GM12878 (cell line): ENCODE measurements at regions not wholly inside any gene's neighbourhood (a gene's known extent, or its start where the extent isn't known, plus 50 kb on each side); places are given as distances from the start of the nearest gene placed in this dataset.

Experiments used
- ATAC-seq: fragments of 200-7000 bp; cut with Tn5 transposase; 3 replicates; pipeline ENCODE4 v1.9.1; 2020; ENCODE audit warnings: mild to moderate bottlenecking, moderate library complexity
- BruUV-seq: library from RNA; stranded (reverse); fragments of 400-500 nt; replicated peaks from 2 replicates; lab custom pipeline; 2021; lab: Mats Ljungman, UMichigan
- CTCF ChIA-PET: fragments of 300-600 bp; sonication (Branson Sonifier 250); formaldehyde crosslinking; extraction: SDS; loops from one replicate; lab custom pipeline; 2021; ENCODE audit warnings: inconsistent platforms; lab: Yijun Ruan, JAX
- POLR2A ChIA-PET: fragments of 350-600 bp; formaldehyde crosslinking; extraction: SDS; loops from one replicate; lab custom pipeline; 2021; ENCODE audit warnings: inconsistent platforms; lab: Charles Lee
- RAD21 ChIA-PET: fragments of 300-600 bp; sonication (Branson Sonifier 250); formaldehyde crosslinking; loops from one replicate; lab custom pipeline; 2023; ENCODE audit warnings: antibody characterized with exemption; ENCODE audit not compliant: unreplicated experiment; lab: Charles Lee
- SMC1A ChIA-PET: fragments of 300-600 bp; sonication (Branson Sonifier 250); formaldehyde crosslinking; loops from one replicate; lab custom pipeline; 2023; ENCODE audit not compliant: unreplicated experiment, uncharacterized antibody; lab: Charles Lee
- DNase-seq: peaks from one replicate; pipeline ENCODE4 v3.0.0-alpha.2; 2011; ENCODE audit warnings: low read depth, low spot score
- FAIRE-seq: peaks from 3 replicates; lab custom pipeline; 2011; peaks lifted over from hg19 to GRCh38; lab: Jason Lieb, UNC
- H2AFZ ChIP-seq: 2 replicates; pipeline ENCODE4 v1.6.0; 2011; ENCODE audit warnings: low read depth, low read length, control low read depth; ENCODE audit not compliant: control insufficient read depth
- H3K27ac ChIP-seq: 2 replicates; pipeline ENCODE4 v1.5.1; 2011; ENCODE audit warnings: control low read depth; ENCODE audit not compliant: control insufficient read depth, insufficient read depth
- H3K27me3 ChIP-seq, 2 experiments: replicated peaks in 1 of 2; 2 replicates each; pipeline versions ENCODE4 v1.6.0 to v1.6.1; 2011; ENCODE audit warnings: low read length in 1 of 2; ENCODE audit not compliant: control insufficient read depth in 2 of 2, insufficient read depth in 2 of 2
- H3K36me3 ChIP-seq, 2 experiments: 2 replicates each; pipeline ENCODE4 v1.5.1; 2011; ENCODE audit warnings: low read length in 1 of 2; ENCODE audit not compliant: control insufficient read depth in 2 of 2, insufficient read depth in 2 of 2
- H3K4me1 ChIP-seq: 2 replicates; pipeline ENCODE4 v1.6.1; 2011; ENCODE audit warnings: mild to moderate bottlenecking, low read length, moderate library complexity, mixed read lengths; ENCODE audit not compliant: control insufficient read depth, insufficient read depth
- H3K4me2 ChIP-seq: 2 replicates; pipeline ENCODE4 v1.6.0; 2011; ENCODE audit warnings: control low read depth; ENCODE audit not compliant: control insufficient read depth, insufficient read depth
- H3K4me3 ChIP-seq: fragments of 200-600 bp; sonication (generic); 2 replicates; pipeline ENCODE4 v1.5.1; 2016
- H3K79me2 ChIP-seq: 2 replicates; pipeline ENCODE4 v1.6.0; 2011; ENCODE audit warnings: low read length; ENCODE audit not compliant: control insufficient read depth, insufficient read depth
- H3K9ac ChIP-seq: 2 replicates; pipeline ENCODE4 v1.8.0; 2011; ENCODE audit warnings: low read length, control low read depth, mixed read lengths; ENCODE audit not compliant: control insufficient read depth, insufficient read depth
- H3K9me3 ChIP-seq: replicated peaks from 3 replicates; pipeline ENCODE4 v1.5.1; 2011; ENCODE audit warnings: mild to moderate bottlenecking, low read length; ENCODE audit not compliant: control insufficient read depth, insufficient read depth
- H4K20me1 ChIP-seq: 2 replicates; pipeline ENCODE4 v1.6.0; 2011; ENCODE audit not compliant: control insufficient read depth, insufficient read depth
- CBFB ChIP-seq: IDR thresholded peaks from 2 replicates; pipeline ENCODE4 v1.6.1; 2016; ENCODE audit warnings: antibody characterized with exemption, low read depth
- EED ChIP-seq: sonication (generic); IDR thresholded peaks from 2 replicates; pipeline ENCODE4 v1.6.1; 2016; ENCODE audit warnings: antibody characterized with exemption, low read depth
- HDGF ChIP-seq: fragments of 450-650 bp; IDR thresholded peaks from 2 replicates; pipeline ENCODE4 v1.6.1; 2016; ENCODE audit warnings: antibody characterized with exemption
- KAT2A ChIP-seq: conservative IDR thresholded peaks from 2 replicates; pipeline ENCODE4 v1.6.1; 2011; ENCODE audit warnings: low read depth, low read length; ENCODE audit not compliant: control insufficient read depth
- NR2C2 ChIP-seq: IDR thresholded peaks from 2 replicates; pipeline ENCODE4 v1.6.1; 2011; ENCODE audit warnings: borderline replicate concordance, low read depth; ENCODE audit not compliant: control insufficient read depth, insufficient read length
- SUZ12 ChIP-seq: fragments of 200-600 bp; sonication (generic); IDR thresholded peaks from one replicate; pipeline ENCODE4 v1.6.1; 2018; ENCODE audit warnings: antibody characterized with exemption, mild to moderate bottlenecking; ENCODE audit not compliant: unreplicated experiment
- TCF3 ChIP-seq: IDR thresholded peaks from 2 replicates; pipeline ENCODE4 v1.6.1; 2012; ENCODE audit warnings: low read depth, mild to moderate bottlenecking, low read length, borderline replicate concordance; ENCODE audit not compliant: insufficient read depth
- WGBS: methylation state at CpG from one replicate; pipeline ENCODE4 v1.1.6; 2016; ENCODE audit warnings: low lambda C conversion rate; ENCODE audit not compliant: insufficient replicate concordance, insufficient coverage; ENCODE audit errors: missing lambda C conversion rate; 5-methylcytosine and 5-hydroxymethylcytosine counted together
- in situ Hi-C: fragments of 300-500 bp; cut with MboI; formaldehyde crosslinking; loops from 9 replicates; pipeline ENCODE4 v1.14.3; 2018; ENCODE audit warnings: mixed read lengths
- intact Hi-C: fragments of 100-400 bp; cut with micrococcal nuclease; formaldehyde crosslinking; loops from one replicate; pipeline ENCODE4 v1.14.2; 2022; ENCODE audit not compliant: unreplicated experiment
- TF ChIP-seq, protein P1 (sequence below): IDR thresholded peaks from 2 replicates; pipeline ENCODE4 v1.6.1; 2012; ENCODE audit warnings: low read depth, low read length, improper control_type of control experiment
- TF ChIP-seq, protein P2 (sequence below): fragments of 450-650 bp; IDR thresholded peaks from 2 replicates; pipeline ENCODE4 v1.6.1; 2017; ENCODE audit warnings: low read depth, mild to moderate bottlenecking, moderate library complexity

DNA sequence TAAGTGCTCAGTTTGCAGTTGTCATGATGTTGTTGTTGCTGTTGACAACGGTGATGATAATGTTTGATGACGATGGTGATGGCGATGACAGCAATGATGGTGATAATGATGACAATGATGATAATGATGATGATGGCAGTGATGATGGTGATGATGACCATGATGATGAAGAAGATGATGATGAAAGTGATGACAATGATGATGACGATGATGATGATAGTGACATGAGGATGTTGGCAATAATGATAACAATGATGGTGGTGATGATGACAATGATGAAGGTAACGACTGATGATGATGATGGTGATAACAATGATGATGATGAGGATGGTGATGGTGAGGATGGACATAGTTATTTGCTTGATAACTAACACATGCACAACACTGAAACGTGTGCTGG lies 778.5 kb downstream of the VRK1 start:
- Histone ChIP-seq H3K4me2 (no peak overlapping the region), H3K4me1 (no peaks in the 10 kb centered on the region), H3K79me2 (no peaks in the 10 kb centered on the region), H2AFZ (no peak overlapping the region), H3K4me3 (no peak overlapping the region), H3K9me3 (no peaks in the 10 kb centered on the region; the same call in 2 of the 3 replicates), H3K9ac (no peak overlapping the region), H3K36me3 (no peaks in the 10 kb centered on the region), H4K20me1 (no peaks in the 10 kb centered on the region), H3K27me3 (no peaks in the 10 kb centered on the region), H3K27ac (no peak overlapping the region)
- ATAC-seq = no peak
- BruUV-seq = no TSS peak
- intact Hi-C loops = no loop called here
- no peak for FAIRE-seq
- RAD21 ChIA-PET = no interaction called here
- 41% methylated on average over 6 of the region's 6 CpGs for WGBS
- POLR2A ChIA-PET = no interaction called here
- SMC1A ChIA-PET = no interaction called here
- no peak for TF ChIP-seq CBFB
- TF ChIP-seq, protein P1, sequence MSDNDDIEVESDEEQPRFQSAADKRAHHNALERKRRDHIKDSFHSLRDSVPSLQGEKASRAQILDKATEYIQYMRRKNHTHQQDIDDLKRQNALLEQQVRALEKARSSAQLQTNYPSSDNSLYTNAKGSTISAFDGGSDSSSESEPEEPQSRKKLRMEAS = no peak
- TF ChIP-seq EED = no peak
- no peak for TF ChIP-seq SUZ12
- TF ChIP-seq HDGF = no peak
- TF ChIP-seq NR2C2 = no peak
- no peak for TF ChIP-seq TCF3
- no peak for TF ChIP-seq KAT2A
- TF ChIP-seq, protein P2, sequence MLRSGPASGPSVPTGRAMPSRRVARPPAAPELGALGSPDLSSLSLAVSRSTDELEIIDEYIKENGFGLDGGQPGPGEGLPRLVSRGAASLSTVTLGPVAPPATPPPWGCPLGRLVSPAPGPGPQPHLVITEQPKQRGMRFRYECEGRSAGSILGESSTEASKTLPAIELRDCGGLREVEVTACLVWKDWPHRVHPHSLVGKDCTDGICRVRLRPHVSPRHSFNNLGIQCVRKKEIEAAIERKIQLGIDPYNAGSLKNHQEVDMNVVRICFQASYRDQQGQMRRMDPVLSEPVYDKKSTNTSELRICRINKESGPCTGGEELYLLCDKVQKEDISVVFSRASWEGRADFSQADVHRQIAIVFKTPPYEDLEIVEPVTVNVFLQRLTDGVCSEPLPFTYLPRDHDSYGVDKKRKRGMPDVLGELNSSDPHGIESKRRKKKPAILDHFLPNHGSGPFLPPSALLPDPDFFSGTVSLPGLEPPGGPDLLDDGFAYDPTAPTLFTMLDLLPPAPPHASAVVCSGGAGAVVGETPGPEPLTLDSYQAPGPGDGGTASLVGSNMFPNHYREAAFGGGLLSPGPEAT = no peak
- in situ Hi-C loops = no loop called here
- CTCF ChIA-PET = no interaction called here
- DNase-seq = no peak
